SU-DHL-6 (cell line): ENCODE measurements at regions not wholly inside any gene's neighbourhood (a gene's known extent, or its start where the extent isn't known, plus 50 kb on each side); places are given as distances from the start of the nearest gene placed in this dataset.

Experiments
- H2AFZ ChIP-seq: fragments of 200-600 bp; sonication (generic); 2 replicates; pipeline ENCODE4 v1.6.1; 2014; ENCODE audit warnings: low read depth, mild to moderate bottlenecking, moderate library complexity, mixed read lengths, antibody characterized with exemption, low read length; ENCODE audit not compliant: severe bottlenecking
- H3F3A ChIP-seq: fragments of 200-600 bp; shearing (Covaris generic); 2 replicates; pipeline ENCODE4 v1.6.0; 2016; ENCODE audit warnings: antibody characterized with exemption, mild to moderate bottlenecking; ENCODE audit not compliant: insufficient read depth
- H3K27ac ChIP-seq: fragments of 200-600 bp; sonication (generic); 2 replicates; pipeline ENCODE4 v1.5.1; 2016; ENCODE audit warnings: low read depth, mild to moderate bottlenecking, low read length, moderate library complexity, mixed read lengths
- H3K27me3 ChIP-seq: fragments of 200-600 bp; sonication (generic), shearing (Covaris generic); 2 replicates; pipeline ENCODE4 v1.6.0; 2014; ENCODE audit warnings: mild to moderate bottlenecking, low read length
- H3K36me3 ChIP-seq: fragments of 200-600 bp; sonication (generic); 2 replicates; pipeline ENCODE4 v1.6.1; 2014; ENCODE audit warnings: mild to moderate bottlenecking, low read length, mixed read lengths
- H3K4me2 ChIP-seq: fragments of 300-600, 200-600 bp; shearing (Covaris generic), sonication (generic); 2 replicates; pipeline ENCODE4 v1.6.0; 2014; ENCODE audit warnings: low read length, low read depth, mild to moderate bottlenecking; ENCODE audit not compliant: poor library complexity, severe bottlenecking
- H3K4me3 ChIP-seq: fragments of 200-600 bp; sonication (generic); 2 replicates; pipeline ENCODE4 v1.5.1; 2014; ENCODE audit warnings: antibody characterized with exemption, low read length, mild to moderate bottlenecking, mixed read lengths; ENCODE audit not compliant: insufficient read depth, poor library complexity, severe bottlenecking
- H3K79me2 ChIP-seq: fragments of 200-600 bp; sonication (generic); 2 replicates; pipeline ENCODE4 v1.6.1; 2014; ENCODE audit warnings: mild to moderate bottlenecking, low read length, moderate library complexity; ENCODE audit not compliant: insufficient read depth
- H3K9ac ChIP-seq: fragments of 200-600 bp; sonication (generic); 2 replicates; pipeline ENCODE4 v1.7.0; 2014; ENCODE audit warnings: mild to moderate bottlenecking, low read length
- H3K9me2 ChIP-seq: fragments of 200-600 bp; sonication (generic); replicated peaks from 2 replicates; pipeline ENCODE4 v1.6.1; 2014; ENCODE audit warnings: low read length; ENCODE audit not compliant: insufficient read depth
- H3K9me3 ChIP-seq: fragments of 200-600 bp; sonication (generic); 2 replicates; pipeline ENCODE4 v1.6.1; 2014; ENCODE audit warnings: low read length, mixed read lengths; ENCODE audit not compliant: insufficient read depth
- H4K20me1 ChIP-seq: fragments of 200-600 bp; sonication (generic); 2 replicates; pipeline ENCODE4 v1.6.1; 2014; ENCODE audit warnings: low read depth, mild to moderate bottlenecking, antibody characterized with exemption, low read length, moderate library complexity, mixed read lengths
- EZH2phosphoT487 ChIP-seq: fragments of 200-600 bp; sonication (generic), shearing (Covaris generic); conservative IDR thresholded peaks from 2 replicates; pipeline ENCODE4 v1.6.1; 2018; ENCODE audit warnings: mild to moderate bottlenecking, antibody characterized with exemption, low read length, moderate library complexity, mixed read lengths
- TF ChIP-seq, protein P1 (sequence below): fragments of 200-600 bp; sonication (generic); IDR thresholded peaks from one replicate; pipeline ENCODE4 v1.5.1; 2017; ENCODE audit warnings: antibody characterized with exemption, mild to moderate bottlenecking, low read length, moderate library complexity; ENCODE audit not compliant: insufficient read depth, poor library complexity, severe bottlenecking

DNA sequence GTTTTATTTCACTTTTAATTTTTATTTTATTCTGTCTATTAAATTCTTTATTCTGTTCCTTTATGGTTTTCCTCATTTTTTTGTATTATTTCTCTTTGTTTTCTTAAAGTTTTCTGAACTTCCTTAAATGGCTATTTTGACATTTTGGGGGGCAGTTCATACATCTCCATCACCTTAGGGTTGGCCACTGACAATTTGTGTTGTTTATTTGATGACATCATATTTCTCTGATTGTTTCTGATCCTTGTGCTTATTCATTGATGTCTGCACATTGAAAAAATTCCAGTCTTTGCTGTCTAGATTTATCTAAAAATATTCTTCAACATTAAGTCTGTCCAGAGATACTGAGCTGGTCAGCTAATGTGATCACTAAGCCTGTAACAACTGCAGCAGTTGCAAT, 379.5 kb upstream of the EYS start:
- TF ChIP-seq, protein P1, sequence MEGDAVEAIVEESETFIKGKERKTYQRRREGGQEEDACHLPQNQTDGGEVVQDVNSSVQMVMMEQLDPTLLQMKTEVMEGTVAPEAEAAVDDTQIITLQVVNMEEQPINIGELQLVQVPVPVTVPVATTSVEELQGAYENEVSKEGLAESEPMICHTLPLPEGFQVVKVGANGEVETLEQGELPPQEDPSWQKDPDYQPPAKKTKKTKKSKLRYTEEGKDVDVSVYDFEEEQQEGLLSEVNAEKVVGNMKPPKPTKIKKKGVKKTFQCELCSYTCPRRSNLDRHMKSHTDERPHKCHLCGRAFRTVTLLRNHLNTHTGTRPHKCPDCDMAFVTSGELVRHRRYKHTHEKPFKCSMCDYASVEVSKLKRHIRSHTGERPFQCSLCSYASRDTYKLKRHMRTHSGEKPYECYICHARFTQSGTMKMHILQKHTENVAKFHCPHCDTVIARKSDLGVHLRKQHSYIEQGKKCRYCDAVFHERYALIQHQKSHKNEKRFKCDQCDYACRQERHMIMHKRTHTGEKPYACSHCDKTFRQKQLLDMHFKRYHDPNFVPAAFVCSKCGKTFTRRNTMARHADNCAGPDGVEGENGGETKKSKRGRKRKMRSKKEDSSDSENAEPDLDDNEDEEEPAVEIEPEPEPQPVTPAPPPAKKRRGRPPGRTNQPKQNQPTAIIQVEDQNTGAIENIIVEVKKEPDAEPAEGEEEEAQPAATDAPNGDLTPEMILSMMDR: no peak
- no peak for TF ChIP-seq EZH2phosphoT487
- Histone ChIP-seq H3K4me2 (no peak overlapping the region), H2AFZ (no peak overlapping the region), H3K4me3 (no peak overlapping the region), H4K20me1 (no peaks in the 10 kb centered on the region), H3K36me3 (no peaks in the 10 kb centered on the region), H3K9me2 (no peaks in the 10 kb centered on the region), H3F3A (no peaks in the 10 kb centered on the region), H3K27me3 (no peaks in the 10 kb centered on the region), H3K9ac (no peak overlapping the region), H3K9me3 (peaks cover 5% of the 10 kb centered on the region; the same call in 1 of the 2 replicates), H3K27ac (no peak overlapping the region), H3K79me2 (no peaks in the 10 kb centered on the region)

- H3K9me2 ChIP-seq: no peaks in the 10 kb centered on the region
- H3K36me3 ChIP-seq: no peaks in the 10 kb centered on the region
- H3K9me3 ChIP-seq: peaks cover 5% of the 10 kb centered on the region; the same call in 1 of the 2 replicates
- no peak overlapping the region for H3K27ac ChIP-seq
- no peaks in the 10 kb centered on the region for H3K27me3 ChIP-seq
- H2AFZ ChIP-seq: no peak overlapping the region
- H3K9ac ChIP-seq: no peak overlapping the region
- no peak for TF ChIP-seq EZH2phosphoT487
- TF ChIP-seq, protein P1: no peak
- H3K4me2 ChIP-seq: no peak overlapping the region
- H3F3A ChIP-seq: no peaks in the 10 kb centered on the region
- no peak overlapping the region for H3K4me3 ChIP-seq
- no peaks in the 10 kb centered on the region for H4K20me1 ChIP-seq
- no peaks in the 10 kb centered on the region for H3K79me2 ChIP-seq
Observed at GRCh38 chr6:66082914-66083313, 375.9 kb upstream of the EYS start.

DNA sequence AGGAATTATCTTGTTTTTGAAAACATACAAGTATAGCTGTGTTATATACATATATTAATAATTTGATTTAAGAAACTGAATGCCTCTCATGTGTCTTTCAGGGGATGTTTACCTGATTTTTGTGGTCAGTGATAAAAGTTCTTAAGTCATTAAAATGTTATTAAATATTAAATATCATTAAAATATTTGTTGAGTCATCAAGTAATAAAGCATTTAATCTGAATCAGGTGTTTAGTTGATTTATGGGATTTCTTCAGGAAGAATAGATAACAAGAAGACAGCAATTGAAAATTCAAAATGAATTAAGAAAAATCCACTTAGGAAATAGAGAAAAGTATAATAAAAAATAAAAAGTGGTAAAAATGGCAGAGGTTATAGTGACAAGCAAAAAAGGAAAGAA, 361.9 kb upstream of the EYS start:
- H4K20me1 ChIP-seq: no peaks in the 10 kb centered on the region
- no peak overlapping the region for H3K27ac ChIP-seq
- H3K27me3 ChIP-seq: no peaks in the 10 kb centered on the region
- H3K79me2 ChIP-seq: no peaks in the 10 kb centered on the region
- no peaks in the 10 kb centered on the region for H3F3A ChIP-seq
- H2AFZ ChIP-seq: no peak overlapping the region
- H3K9ac ChIP-seq: no peak overlapping the region
- no peaks in the 10 kb centered on the region for H3K9me2 ChIP-seq
- no peak overlapping the region for H3K4me3 ChIP-seq
- TF ChIP-seq EZH2phosphoT487: no peak
- TF ChIP-seq, protein P1: no peak
- no peaks in the 10 kb centered on the region for H3K9me3 ChIP-seq
- no peaks in the 10 kb centered on the region for H3K36me3 ChIP-seq
- H3K4me2 ChIP-seq: no peak overlapping the region

- Histone ChIP-seq H3K27me3 (no peaks in the 10 kb centered on the region), H3K4me3 (no peak overlapping the region), H3K9me2 (no peaks in the 10 kb centered on the region), H3K79me2 (no peaks in the 10 kb centered on the region), H4K20me1 (no peaks in the 10 kb centered on the region), H3K36me3 (no peaks in the 10 kb centered on the region), H3K4me2 (no peak overlapping the region), H3K9ac (no peak overlapping the region), H3K9me3 (no peaks in the 10 kb centered on the region), H3K27ac (no peak overlapping the region), H2AFZ (no peak overlapping the region), H3F3A (no peaks in the 10 kb centered on the region)
- TF ChIP-seq, protein P1: no peak
- no peak for TF ChIP-seq EZH2phosphoT487
Observed at GRCh38 chr6:66068033-66068432, 361.0 kb upstream of the EYS start.
